Endodermal cell (in vitro differentiated cells): ENCODE measurements at regions not wholly inside any gene's neighbourhood (a gene's known extent, or its start where the extent isn't known, plus 50 kb on each side); places are given as distances from the start of the nearest gene placed in this dataset.

Source experiments
- DNase-seq: peaks from one replicate; pipeline ENCODE4 v3.0.0-alpha.2; 2017
- H3K27ac ChIP-seq: 2 replicates; pipeline ENCODE4 v1.5.1; 2013; ENCODE audit warnings: mild to moderate bottlenecking, low read depth, low read length, moderate library complexity
- H3K27me3 ChIP-seq: 2 replicates; pipeline ENCODE4 v1.6.1; 2013; ENCODE audit warnings: mild to moderate bottlenecking, low read length, moderate library complexity; ENCODE audit not compliant: insufficient read depth, control insufficient read depth, poor library complexity, severe bottlenecking
- H3K36me3 ChIP-seq: 2 replicates; pipeline ENCODE4 v1.7.0; 2013; ENCODE audit warnings: mild to moderate bottlenecking, low read length, moderate library complexity; ENCODE audit not compliant: control insufficient read depth, insufficient read depth
- H3K4me1 ChIP-seq: one replicate; pipeline ENCODE4 v1.7.0; 2013; ENCODE audit warnings: low read length; ENCODE audit not compliant: control insufficient read depth, insufficient read depth
- H3K4me3 ChIP-seq: 2 replicates; pipeline ENCODE4 v1.5.1; 2013; ENCODE audit warnings: mild to moderate bottlenecking, low read length, moderate library complexity
- H3K9ac ChIP-seq: 2 replicates; pipeline ENCODE4 v1.6.1; 2013; ENCODE audit warnings: mild to moderate bottlenecking, low read length, moderate library complexity; ENCODE audit not compliant: poor library complexity, severe bottlenecking; ENCODE audit errors: extremely low read depth
- H3K9me3 ChIP-seq: 2 replicates; pipeline ENCODE4 v1.6.1; 2013; ENCODE audit warnings: mild to moderate bottlenecking, low read length, moderate library complexity; ENCODE audit not compliant: control insufficient read depth
- H3K27ac Mint-ChIP-seq: 2 replicates; pipeline ENCODE4 v1.8.0; 2020; ENCODE audit warnings: mixed read lengths
- H3K27me3 Mint-ChIP-seq: 2 replicates; pipeline ENCODE4 v1.8.0; 2021; ENCODE audit warnings: mild to moderate bottlenecking, mixed read lengths; ENCODE audit not compliant: insufficient read depth
- H3K36me3 Mint-ChIP-seq: 2 replicates; pipeline ENCODE4 v1.8.0; 2020; ENCODE audit warnings: low read depth, mixed read lengths
- H3K4me1 Mint-ChIP-seq: 2 replicates; pipeline ENCODE4 v1.8.0; 2020; ENCODE audit warnings: mixed read lengths
- H3K4me3 Mint-ChIP-seq: 2 replicates; pipeline ENCODE4 v1.8.0; 2020; ENCODE audit warnings: mild to moderate bottlenecking, moderate library complexity, mixed read lengths
- H3K9me3 Mint-ChIP-seq: 2 replicates; pipeline ENCODE4 v1.8.0; 2020; ENCODE audit warnings: mild to moderate bottlenecking, mixed read lengths
- CTCF ChIP-seq: fragments of 200-600 bp; sonication (generic); conservative IDR thresholded peaks from 2 replicates; pipeline ENCODE4 v1.5.0; 2021; ENCODE audit warnings: antibody characterized with exemption, mild to moderate bottlenecking
- WGBS, 2 experiments: methylation state at CpG; one replicate each; pipeline versions ENCODE4 v1.1.5 to v1.1.7; 2013; ENCODE audit warnings: missing lambda C conversion rate in 2 of 2, mixed read lengths in 1 of 2; ENCODE audit not compliant: insufficient coverage in 1 of 2, insufficient read length in 1 of 2; 5-methylcytosine and 5-hydroxymethylcytosine counted together

- 93 to 94% methylated on average over 2 to 3 of the region's 3 CpGs for WGBS, 2 experiments
- Mint-ChIP-seq H3K9me3 (peaks cover 4% of the 10 kb centered on the region), H3K36me3 (no peaks in the 10 kb centered on the region), H3K27me3 (peaks cover 7% of the 10 kb centered on the region), H3K27ac (no peak overlapping the region), H3K4me3 (no peak overlapping the region), H3K4me1 (peaks cover 19% of the 10 kb centered on the region)
- Histone ChIP-seq H3K9me3 (no peaks in the 10 kb centered on the region), H3K9ac (no peak overlapping the region), H3K27me3 (no peaks in the 10 kb centered on the region), H3K36me3 (no peaks in the 10 kb centered on the region), H3K4me1 (peaks cover 4% of the 10 kb centered on the region), H3K4me3 (no peak overlapping the region), H3K27ac (no peak overlapping the region)
- no peak for TF ChIP-seq CTCF
- no peak for DNase-seq
These were observed 99.4 kb downstream of the DTWD1 start for GRCh38 chr15:49720261-49720660.

- Mint-ChIP-seq H3K4me1 (peaks cover 19% of the 10 kb centered on the region), H3K27me3 (peaks cover 7% of the 10 kb centered on the region), H3K4me3 (no peak overlapping the region), H3K9me3 (peaks cover 5% of the 10 kb centered on the region), H3K36me3 (no peaks in the 10 kb centered on the region), H3K27ac (no peak overlapping the region)
- no peaks in the 10 kb centered on the region for H3K27me3 ChIP-seq
- WGBS, 2 experiments = 100% methylated on average over 1 of the region's 1 CpG; no CpG with 5 or more reads in 1 of the 2 experiments
- no peak for DNase-seq
- H3K9ac ChIP-seq = no peak overlapping the region
- TF ChIP-seq CTCF = no peak
- H3K4me1 ChIP-seq = peaks cover 4% of the 10 kb centered on the region
- no peaks in the 10 kb centered on the region for H3K36me3 ChIP-seq
- peaks cover under 1% of the 10 kb centered on the region for H3K9me3 ChIP-seq
- no peak overlapping the region for H3K4me3 ChIP-seq
- H3K27ac ChIP-seq = no peak overlapping the region
These were observed 100.2 kb downstream of the DTWD1 start for GRCh38 chr15:49721091-49721490.

- no peaks in the 10 kb centered on the region for H3K36me3 ChIP-seq
- DNase-seq = no peak
- Mint-ChIP-seq H3K4me1 (peaks cover 19% of the 10 kb centered on the region), H3K4me3 (no peak overlapping the region), H3K27me3 (peaks cover 7% of the 10 kb centered on the region), H3K27ac (no peak overlapping the region), H3K9me3 (peaks cover 10% of the 10 kb centered on the region), H3K36me3 (no peaks in the 10 kb centered on the region)
- H3K27me3 ChIP-seq = no peaks in the 10 kb centered on the region
- H3K27ac ChIP-seq = no peak overlapping the region
- TF ChIP-seq CTCF = no peak
- WGBS, 2 experiments = 78 to 100% methylated on average over 1 of the region's 1 CpG
- no peak overlapping the region for H3K9ac ChIP-seq
- H3K4me3 ChIP-seq = no peak overlapping the region
- H3K9me3 ChIP-seq = peaks cover 6% of the 10 kb centered on the region
- H3K4me1 ChIP-seq = peaks cover 4% of the 10 kb centered on the region
These were observed 100.8 kb downstream of the DTWD1 start for GRCh38 chr15:49721621-49722020.
